K562 (cell line): ENCODE measurements at regions not wholly inside any gene's neighbourhood (a gene's known extent, or its start where the extent isn't known, plus 50 kb on each side); places are given as distances from the start of the nearest gene placed in this dataset.

Experiments used
- ATAC-seq: fragments of 200-7000 bp; cut with Tn5 transposase; 3 replicates; pipeline ENCODE4 v1.9.1; 2020; ENCODE audit warnings: moderate library complexity
- BruUV-seq: library from RNA; stranded (reverse); fragments of 400-500 nt; replicated peaks from 2 replicates; lab custom pipeline; 2021; lab: Mats Ljungman, UMichigan
- CTCF ChIA-PET: fragments of 300-600 bp; formaldehyde crosslinking; extraction: SDS; loops from one replicate; lab custom pipeline; 2021; ENCODE audit warnings: low intra/inter-chr PET ratio; lab: Yijun Ruan, JAX
- POLR2A ChIA-PET: fragments of 300-600, 350-650 bp; sonication (Branson Sonifier 250); formaldehyde crosslinking; extraction: SDS; loops from one replicate; lab custom pipeline; 2021; ENCODE audit warnings: antibody characterized with exemption, inconsistent platforms; lab: Yijun Ruan, JAX
- DNase-seq, 4 experiments: peaks; one replicate each; pipeline versions ENCODE4 v3.0.0 to v3.0.0-alpha.2; 2011 to 2018; ENCODE audit warnings: low spot score in 3 of 4, mixed read lengths in 3 of 4; ENCODE audit errors: extremely low read depth in 1 of 4
- FAIRE-seq: peaks from 2 replicates; lab custom pipeline; 2011; peaks lifted over from hg19 to GRCh38; lab: Jason Lieb, UNC
- H2AFZ ChIP-seq: 2 replicates; pipeline ENCODE4 v1.6.0; 2011; ENCODE audit warnings: low read depth, low read length, control low read depth, inconsistent platforms
- H3K27ac ChIP-seq: fragments of 200-600 bp; 3 replicates; pipeline ENCODE4 v1.8.0; 2011; ENCODE audit warnings: low read depth, mild to moderate bottlenecking, control low read depth, inconsistent platforms, low read length, moderate library complexity, mixed read lengths; ENCODE audit errors: extremely low read depth
- H3K27me3 ChIP-seq, 2 experiments: fragments of 300-600 bp in 1 of 2; 2 replicates in 1 of 2; 3 replicates in 1 of 2; pipeline versions ENCODE4 v1.6.0 to v1.8.0; 2011; ENCODE audit warnings: inconsistent platforms in 2 of 2, low read length in 2 of 2, mild to moderate bottlenecking in 1 of 2, mixed read lengths in 1 of 2, moderate library complexity in 1 of 2; ENCODE audit not compliant: control insufficient read depth in 2 of 2, insufficient read depth in 2 of 2
- H3K36me3 ChIP-seq: fragments of 300-600 bp; 3 replicates; pipeline ENCODE4 v1.8.0; 2011; ENCODE audit warnings: mild to moderate bottlenecking, low read length, inconsistent platforms; ENCODE audit not compliant: control insufficient read depth, insufficient read depth
- H3K4me1 ChIP-seq, 2 experiments: fragments of 200-600 bp in 1 of 2; replicated peaks in 1 of 2; 2 replicates in 1 of 2; 3 replicates in 1 of 2; pipeline versions ENCODE4 v1.5.1 to v1.8.0; 2011; ENCODE audit warnings: inconsistent platforms in 2 of 2, low read length in 2 of 2, mild to moderate bottlenecking in 1 of 2, mixed read lengths in 1 of 2, moderate library complexity in 1 of 2; ENCODE audit not compliant: control insufficient read depth in 2 of 2, insufficient read depth in 2 of 2
- H3K4me2 ChIP-seq: 2 replicates; pipeline ENCODE4 v1.6.1; 2011; ENCODE audit warnings: low read length, control low read depth, inconsistent platforms, mixed read lengths; ENCODE audit not compliant: insufficient read depth
- H3K4me3 ChIP-seq: fragments of 200-600 bp; sonication (generic), shearing (Covaris generic); 2 replicates; pipeline ENCODE4 v1.5.1; 2016; ENCODE audit warnings: control low read depth, inconsistent platforms
- H3K79me2 ChIP-seq: fragments of 200-600 bp; 3 replicates; pipeline ENCODE4 v1.8.0; 2011; ENCODE audit warnings: low read length, inconsistent platforms; ENCODE audit not compliant: control insufficient read depth, insufficient read depth
- H3K9ac ChIP-seq, 2 experiments: 2 replicates each; pipeline versions ENCODE4 v1.6.0 to v1.6.1; 2011; ENCODE audit warnings: low read depth in 2 of 2, low read length in 2 of 2, control low read depth in 1 of 2, inconsistent platforms in 1 of 2, mild to moderate bottlenecking in 1 of 2, mixed read lengths in 1 of 2; ENCODE audit not compliant: insufficient read depth in 1 of 2
- H3K9me1 ChIP-seq: one replicate; pipeline ENCODE4 v1.6.0; 2011; ENCODE audit warnings: inconsistent platforms, mild to moderate bottlenecking, low read length, moderate library complexity; ENCODE audit not compliant: control insufficient read depth, insufficient read depth
- H3K9me3 ChIP-seq: replicated peaks from 2 replicates; pipeline ENCODE4 v1.5.1; 2011; ENCODE audit warnings: low read depth, low read length, inconsistent platforms; ENCODE audit not compliant: control insufficient read depth, insufficient read depth
- H4K20me1 ChIP-seq: replicated peaks from 2 replicates; pipeline ENCODE4 v1.6.1; 2011; ENCODE audit warnings: low read length, inconsistent platforms, mixed read lengths; ENCODE audit not compliant: control insufficient read depth, insufficient read depth
- MTA3 ChIP-seq: fragments of 450-650 bp; formaldehyde crosslinking; IDR thresholded peaks from 2 replicates; pipeline ENCODE4 v1.6.1; 2017; ENCODE audit warnings: mild to moderate bottlenecking, borderline replicate concordance
- NFIX ChIP-seq: fragments of 250-450 bp; sonication (Bioruptor Pico); IDR thresholded peaks from 2 replicates; pipeline ENCODE4 v1.4.0; 2020; ENCODE audit warnings: low read depth, mild to moderate bottlenecking, moderate library complexity
- RBM22 ChIP-seq: fragments of 200-400 bp; formaldehyde crosslinking; IDR thresholded peaks from 2 replicates; pipeline ENCODE4 v1.6.1; 2018; ENCODE audit warnings: low read length, low read depth; ENCODE audit not compliant: poor library complexity, severe bottlenecking
- SMARCB1 ChIP-seq: IDR thresholded peaks from 2 replicates; pipeline ENCODE4 v1.6.1; 2011; ENCODE audit warnings: improper control_type of control experiment, low read depth; ENCODE audit not compliant: insufficient read length
- TARDBP ChIP-seq: fragments of 450-650 bp; IDR thresholded peaks from 2 replicates; pipeline ENCODE4 v1.6.1; 2016
- ZC3H8 ChIP-seq: fragments of 450-650 bp; IDR thresholded peaks from 2 replicates; pipeline ENCODE4 v1.6.1; 2017
- WGBS: fragments of 100-300 bp; shearing (Covaris generic); methylation state at CpG from one replicate; pipeline ENCODE4 v1.1.6; 2016; ENCODE audit warnings: low coverage, mixed read lengths; ENCODE audit not compliant: insufficient coverage; ENCODE audit errors: missing lambda C conversion rate; 5-methylcytosine and 5-hydroxymethylcytosine counted together
- in situ Hi-C: fragments of 300-500 bp; cut with MboI; formaldehyde crosslinking; loops from 4 replicates; pipeline ENCODE4 v1.15.0; 2018; ENCODE audit warnings: inconsistent platforms, mixed read lengths
- intact Hi-C: fragments of 100-400 bp; cut with micrococcal nuclease; formaldehyde crosslinking; loops from 2 replicates; pipeline ENCODE4 v1.14.2; 2022
- TF ChIP-seq, protein P1 (sequence below): IDR thresholded peaks from 2 replicates; pipeline ENCODE4 v1.6.1; 2012; ENCODE audit warnings: low read depth, low read length, improper control_type of control experiment, borderline replicate concordance
- TF ChIP-seq, protein P2 (sequence below): sonication (generic); formaldehyde crosslinking; IDR thresholded peaks from 2 replicates; pipeline ENCODE4 v1.8.0; 2023; ENCODE audit warnings: missing genetic modification reagents, mild to moderate bottlenecking, borderline replicate concordance

GRCh38 chr13:103371271-103371670 lies 305.1 kb upstream of the SLC10A2 start:
- H3K4me1 ChIP-seq = no peaks in the 10 kb centered on the region
- DNase-seq (no peak), FAIRE-seq (no peak), ATAC-seq (no peak)
- no peak overlapping the region for H2AFZ ChIP-seq
- CTCF ChIA-PET = no interaction called here
- no peaks in the 10 kb centered on the region for H3K27me3 ChIP-seq
- no peak overlapping the region for H3K27ac ChIP-seq
- no peak overlapping the region for H3K4me3 ChIP-seq
- in situ Hi-C loops = no loop called here
- POLR2A ChIA-PET = no interaction called here
- intact Hi-C loops = no loop called here
- no peaks in the 10 kb centered on the region for H3K9me3 ChIP-seq
- no peaks in the 10 kb centered on the region for H3K36me3 ChIP-seq
- no TSS peak for BruUV-seq
- H3K79me2 ChIP-seq = no peaks in the 10 kb centered on the region
- no peak overlapping the region for H3K9ac ChIP-seq
- no peaks in the 10 kb centered on the region for H4K20me1 ChIP-seq
- no peaks in the 10 kb centered on the region for H3K9me1 ChIP-seq
- no peak overlapping the region for H3K4me2 ChIP-seq
- WGBS = 0% methylated on average over 2 of the region's 2 CpGs
- TF ChIP-seq, protein P1, sequence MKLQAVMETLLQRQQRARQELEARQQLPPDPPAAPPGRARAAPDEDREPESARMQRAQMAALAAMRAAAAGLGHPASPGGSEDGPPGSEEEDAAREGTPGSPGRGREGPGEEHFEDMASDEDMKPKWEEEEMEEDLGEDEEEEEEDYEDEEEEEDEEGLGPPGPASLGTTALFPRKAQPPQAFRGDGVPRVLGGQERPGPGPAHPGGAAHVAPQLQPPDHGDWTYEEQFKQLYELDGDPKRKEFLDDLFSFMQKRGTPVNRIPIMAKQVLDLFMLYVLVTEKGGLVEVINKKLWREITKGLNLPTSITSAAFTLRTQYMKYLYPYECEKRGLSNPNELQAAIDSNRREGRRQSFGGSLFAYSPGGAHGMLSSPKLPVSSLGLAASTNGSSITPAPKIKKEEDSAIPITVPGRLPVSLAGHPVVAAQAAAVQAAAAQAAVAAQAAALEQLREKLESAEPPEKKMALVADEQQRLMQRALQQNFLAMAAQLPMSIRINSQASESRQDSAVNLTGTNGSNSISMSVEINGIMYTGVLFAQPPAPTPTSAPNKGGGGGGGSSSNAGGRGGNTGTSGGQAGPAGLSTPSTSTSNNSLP = no peak
- TF ChIP-seq NFIX = no peak
- TF ChIP-seq, protein P2, sequence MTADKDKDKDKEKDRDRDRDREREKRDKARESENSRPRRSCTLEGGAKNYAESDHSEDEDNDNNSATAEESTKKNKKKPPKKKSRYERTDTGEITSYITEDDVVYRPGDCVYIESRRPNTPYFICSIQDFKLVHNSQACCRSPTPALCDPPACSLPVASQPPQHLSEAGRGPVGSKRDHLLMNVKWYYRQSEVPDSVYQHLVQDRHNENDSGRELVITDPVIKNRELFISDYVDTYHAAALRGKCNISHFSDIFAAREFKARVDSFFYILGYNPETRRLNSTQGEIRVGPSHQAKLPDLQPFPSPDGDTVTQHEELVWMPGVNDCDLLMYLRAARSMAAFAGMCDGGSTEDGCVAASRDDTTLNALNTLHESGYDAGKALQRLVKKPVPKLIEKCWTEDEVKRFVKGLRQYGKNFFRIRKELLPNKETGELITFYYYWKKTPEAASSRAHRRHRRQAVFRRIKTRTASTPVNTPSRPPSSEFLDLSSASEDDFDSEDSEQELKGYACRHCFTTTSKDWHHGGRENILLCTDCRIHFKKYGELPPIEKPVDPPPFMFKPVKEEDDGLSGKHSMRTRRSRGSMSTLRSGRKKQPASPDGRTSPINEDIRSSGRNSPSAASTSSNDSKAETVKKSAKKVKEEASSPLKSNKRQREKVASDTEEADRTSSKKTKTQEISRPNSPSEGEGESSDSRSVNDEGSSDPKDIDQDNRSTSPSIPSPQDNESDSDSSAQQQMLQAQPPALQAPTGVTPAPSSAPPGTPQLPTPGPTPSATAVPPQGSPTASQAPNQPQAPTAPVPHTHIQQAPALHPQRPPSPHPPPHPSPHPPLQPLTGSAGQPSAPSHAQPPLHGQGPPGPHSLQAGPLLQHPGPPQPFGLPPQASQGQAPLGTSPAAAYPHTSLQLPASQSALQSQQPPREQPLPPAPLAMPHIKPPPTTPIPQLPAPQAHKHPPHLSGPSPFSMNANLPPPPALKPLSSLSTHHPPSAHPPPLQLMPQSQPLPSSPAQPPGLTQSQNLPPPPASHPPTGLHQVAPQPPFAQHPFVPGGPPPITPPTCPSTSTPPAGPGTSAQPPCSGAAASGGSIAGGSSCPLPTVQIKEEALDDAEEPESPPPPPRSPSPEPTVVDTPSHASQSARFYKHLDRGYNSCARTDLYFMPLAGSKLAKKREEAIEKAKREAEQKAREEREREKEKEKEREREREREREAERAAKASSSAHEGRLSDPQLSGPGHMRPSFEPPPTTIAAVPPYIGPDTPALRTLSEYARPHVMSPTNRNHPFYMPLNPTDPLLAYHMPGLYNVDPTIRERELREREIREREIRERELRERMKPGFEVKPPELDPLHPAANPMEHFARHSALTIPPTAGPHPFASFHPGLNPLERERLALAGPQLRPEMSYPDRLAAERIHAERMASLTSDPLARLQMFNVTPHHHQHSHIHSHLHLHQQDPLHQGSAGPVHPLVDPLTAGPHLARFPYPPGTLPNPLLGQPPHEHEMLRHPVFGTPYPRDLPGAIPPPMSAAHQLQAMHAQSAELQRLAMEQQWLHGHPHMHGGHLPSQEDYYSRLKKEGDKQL (CRISPR knock-in tag) = no peak
- no peak for TF ChIP-seq MTA3
- TF ChIP-seq ZC3H8 = no peak
- TF ChIP-seq SMARCB1 = no peak
- no peak for TF ChIP-seq RBM22
- no peak for TF ChIP-seq TARDBP
